ENCODE measurements at regions not wholly inside any gene's neighbourhood (a gene's known extent, or its start where the extent isn't known, plus 50 kb on each side); places are given as distances from the start of the nearest gene placed in this dataset.

GRCh38 chrX:139086246-139086645 is 374.7 kb upstream of the FGF13 start:
- no peak for TF ChIP-seq BHLHE40 (IDR thresholded peaks at IDR 0.05; ENCODE audit: borderline replicate concordance)
- no peak for TF ChIP-seq NFRKB (IDR thresholded peaks at IDR 0.05)
- no peak for TF ChIP-seq HDGF (IDR thresholded peaks at IDR 0.05; ENCODE audit: borderline replicate concordance)
- TF ChIP-seq SP1 (IDR thresholded peaks at IDR 0.05): no peak
- TF ChIP-seq ELF4 (IDR thresholded peaks at IDR 0.05): no peak
